ENCODE measurements at regions not wholly inside any gene's neighbourhood (a gene's known extent, or its start where the extent isn't known, plus 50 kb on each side); places are given as distances from the start of the nearest gene placed in this dataset.

GRCh38 chr18:73805991-73806390 is 341.6 kb downstream of the FBXO15 start:
- WGBS, 2 donors (ENCODE audit: low coverage in 1 of 2), result 72 to 87% methylated on average over 3 of the region's 3 CpGs
- ATAC-seq, result no peak

GRCh38 chr18:73797419-73797818 is 350.2 kb downstream of the FBXO15 start:
- no peak for ATAC-seq
- no peaks in the 10 kb centered on the region for H3K36me3 ChIP-seq

More at GRCh38 chr18:73805991-73806390, 341.6 kb downstream of the FBXO15 start:
- Histone ChIP-seq H3K9me3 (no peaks in the 10 kb centered on the region), H3K4me1 (no peaks in the 10 kb centered on the region), H3K4me3 (no peak overlapping the region), H3K27ac (no peak overlapping the region), H3K27me3 (no peaks in the 10 kb centered on the region), H3K36me3 (no peaks in the 10 kb centered on the region)
- no peak for TF ChIP-seq POLR2AphosphoS5 (IDR thresholded peaks at IDR 0.05)
- TF ChIP-seq EP300 (IDR thresholded peaks at IDR 0.05), result no peak
- TF ChIP-seq POLR2A (IDR thresholded peaks at IDR 0.05), result no peak
- no peak for TF ChIP-seq CTCF (IDR thresholded peaks at IDR 0.05)

GRCh38 chr18:73793386-73793785 is 354.2 kb downstream of the FBXO15 start:
- Histone ChIP-seq H3K27ac (no peak overlapping the region), H3K4me1 (no peaks in the 10 kb centered on the region), H3K9me3 (no peaks in the 10 kb centered on the region), H3K4me3 (no peak overlapping the region), H3K27me3 (no peaks in the 10 kb centered on the region), H3K36me3 (no peaks in the 10 kb centered on the region)
- 29 to 50% methylated on average over 2 to 3 of the region's 3 CpGs for WGBS, 2 donors (ENCODE audit: low coverage in 1 of 2)
- no peak for ATAC-seq
- TF ChIP-seq CTCF (IDR thresholded peaks at IDR 0.05), result no peak
- no peak for TF ChIP-seq EP300 (IDR thresholded peaks at IDR 0.05)
- no peak for TF ChIP-seq POLR2AphosphoS5 (IDR thresholded peaks at IDR 0.05)
- no peak for TF ChIP-seq POLR2A (IDR thresholded peaks at IDR 0.05)

More at GRCh38 chr18:73797419-73797818, 350.2 kb downstream of the FBXO15 start:
- H3K27ac ChIP-seq, result no peak overlapping the region
- H3K4me3 ChIP-seq, result no peak overlapping the region
- 83 to 86% methylated on average over 1 to 3 of the region's 3 CpGs for WGBS, 2 donors (ENCODE audit: low coverage in 1 of 2)
- no peaks in the 10 kb centered on the region for H3K9me3 ChIP-seq
- TF ChIP-seq POLR2A (IDR thresholded peaks at IDR 0.05) (no peak), EP300 (IDR thresholded peaks at IDR 0.05) (no peak), POLR2AphosphoS5 (IDR thresholded peaks at IDR 0.05) (no peak), CTCF (IDR thresholded peaks at IDR 0.05) (no peak)
- H3K27me3 ChIP-seq, result no peaks in the 10 kb centered on the region
- no peaks in the 10 kb centered on the region for H3K4me1 ChIP-seq

- H3K9me3 ChIP-seq, result no peaks in the 10 kb centered on the region
- H3K27ac ChIP-seq, result no peak overlapping the region
- no peaks in the 10 kb centered on the region for H3K27me3 ChIP-seq
- no peaks in the 10 kb centered on the region for H3K36me3 ChIP-seq
- 70 to 79% methylated on average over 4 of the region's 4 CpGs for whole genome bisulfite sequencing, 2 donors (ENCODE audit: low coverage in 1 of 2)
- no peaks in the 10 kb centered on the region for H3K4me1 ChIP-seq
- ATAC-seq, result no peak
- no peak overlapping the region for H3K4me3 ChIP-seq
- TF ChIP-seq CTCF (IDR thresholded peaks at IDR 0.05) (no peak), POLR2AphosphoS5 (IDR thresholded peaks at IDR 0.05) (no peak), POLR2A (IDR thresholded peaks at IDR 0.05) (no peak), EP300 (IDR thresholded peaks at IDR 0.05) (no peak)
Measured at GRCh38 chr18:73791081-73791480, 356.6 kb downstream of the FBXO15 start.

DNA sequence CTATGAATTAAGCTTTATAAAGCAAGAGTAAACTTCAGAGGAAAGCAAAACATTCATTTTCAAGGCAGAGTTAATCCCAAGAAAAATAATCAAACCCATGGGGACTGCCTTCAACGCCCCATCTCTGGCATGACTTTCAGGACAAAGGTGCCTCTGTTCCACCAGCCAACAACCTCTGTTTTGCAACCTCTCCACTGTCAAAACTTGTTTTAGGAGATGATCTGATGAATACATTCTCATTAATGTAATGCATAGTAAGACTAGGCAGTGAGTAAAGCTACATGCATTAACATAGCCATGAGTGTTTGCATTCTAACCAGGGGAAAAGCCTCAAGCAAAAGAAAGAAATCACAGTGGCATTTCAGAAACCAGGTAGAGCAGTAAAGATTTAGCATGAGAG is 357.0 kb downstream of the FBXO15 start:
- Histone ChIP-seq H3K9me3 (no peaks in the 10 kb centered on the region), H3K4me3 (no peak overlapping the region), H3K27me3 (no peaks in the 10 kb centered on the region), H3K4me1 (no peaks in the 10 kb centered on the region), H3K36me3 (no peaks in the 10 kb centered on the region), H3K27ac (no peak overlapping the region)
- ATAC-seq, result no peak
- TF ChIP-seq POLR2AphosphoS5 (IDR thresholded peaks at IDR 0.05), result no peak
- no peak for TF ChIP-seq POLR2A (IDR thresholded peaks at IDR 0.05)
- TF ChIP-seq CTCF (IDR thresholded peaks at IDR 0.05), result no peak
- no peak for TF ChIP-seq EP300 (IDR thresholded peaks at IDR 0.05)
- 18 to 27% methylated on average over 1 of the region's 1 CpG for WGBS, 2 donors (ENCODE audit: low coverage in 1 of 2)

Measured in gastroesophageal sphincter (tissue), 4 donors.